Mucosa of gallbladder (tissue), 1 donor: ENCODE measurements at regions not wholly inside any gene's neighbourhood (a gene's known extent, or its start where the extent isn't known, plus 50 kb on each side); places are given as distances from the start of the nearest gene placed in this dataset.
"Not testable (repeated sequence)": the region's sequence is repeated elsewhere in the genome, so short reads cannot be mapped to it uniquely, and the experiment has no call there.

Source experiments
- DNase-seq: peaks from one replicate; pipeline ENCODE4 v3.0.0-alpha.2; 2020; ENCODE audit warnings: low spot score
- donor health status: DM: no; HTN: no; CAD: no.

- DNase-seq: no peak
Observed at GRCh38 chr4:116544946-116545345, 540.4 kb downstream of the TRAM1L1 start.

- DNase-seq: no peak
Observed at GRCh38 chr4:116539744-116540143, 545.6 kb downstream of the TRAM1L1 start.

GRCh38 chr4:116537828-116538227 is 547.5 kb downstream of the TRAM1L1 start:
- no peak for DNase-seq

GRCh38 chr4:116536024-116536423 is 549.4 kb downstream of the TRAM1L1 start:
- not testable (repeated sequence) for DNase-seq

GRCh38 chr4:116531870-116532269 is 553.5 kb downstream of the TRAM1L1 start:
- no peak for DNase-seq

- DNase-seq: no peak
Observed at GRCh38 chr4:116531026-116531425, 554.4 kb downstream of the TRAM1L1 start.

- DNase-seq: no peak
Observed at GRCh38 chr4:116530048-116530447, 555.3 kb downstream of the TRAM1L1 start.

- no peak for DNase-seq
Observed at GRCh38 chr4:116529129-116529528, 556.2 kb downstream of the TRAM1L1 start.

GRCh38 chr4:116522922-116523321 is 562.5 kb downstream of the TRAM1L1 start:
- DNase-seq: no peak

- no peak for DNase-seq
Observed at GRCh38 chr4:116520886-116521285, 564.5 kb downstream of the TRAM1L1 start.

- DNase-seq: no peak
Observed at GRCh38 chr4:116516711-116517110, 568.7 kb downstream of the TRAM1L1 start.

- DNase-seq: no peak
Observed at GRCh38 chr4:116515959-116516358, 569.4 kb downstream of the TRAM1L1 start.

GRCh38 chr4:116512552-116512951 is 572.8 kb downstream of the TRAM1L1 start:
- no peak for DNase-seq

- no peak for DNase-seq
Observed at GRCh38 chr4:116501954-116502353, 583.4 kb downstream of the TRAM1L1 start.

GRCh38 chr4:116500225-116500624 is 585.2 kb downstream of the TRAM1L1 start:
- no peak for DNase-seq

- DNase-seq: no peak
Observed at GRCh38 chr4:116489739-116490138, 595.6 kb downstream of the TRAM1L1 start.

GRCh38 chr4:116486401-116486800 is 599.0 kb downstream of the TRAM1L1 start:
- DNase-seq: no peak

- no peak for DNase-seq
Observed at GRCh38 chr4:116480546-116480945, 604.8 kb downstream of the TRAM1L1 start.

- no peak for DNase-seq
Observed at GRCh38 chr4:116478343-116478742, 607.0 kb downstream of the TRAM1L1 start.

GRCh38 chr4:116469582-116469981 is 615.8 kb downstream of the TRAM1L1 start:
- no peak for DNase-seq

GRCh38 chr4:116453127-116453526 is 632.2 kb downstream of the TRAM1L1 start:
- DNase-seq: no peak

- no peak for DNase-seq
Observed at GRCh38 chr4:116449764-116450163, 635.6 kb downstream of the TRAM1L1 start.

- DNase-seq: no peak
Observed at GRCh38 chr4:116444117-116444516, 641.3 kb downstream of the TRAM1L1 start.

GRCh38 chr4:116438981-116439729 is 646.2 kb downstream of the TRAM1L1 start:
- DNase-seq: no peak
